HG03108 (cell line): ENCODE measurements at regions not wholly inside any gene's neighbourhood (a gene's known extent, or its start where the extent isn't known, plus 50 kb on each side); places are given as distances from the start of the nearest gene placed in this dataset.

Source experiments
- ATAC-seq: cut with Tn5 transposase; IDR thresholded peaks from one replicate; pipeline ENCODE4 v1.9.1; 2021; ENCODE audit warnings: moderate library complexity; ENCODE audit not compliant: unreplicated experiment

DNA sequence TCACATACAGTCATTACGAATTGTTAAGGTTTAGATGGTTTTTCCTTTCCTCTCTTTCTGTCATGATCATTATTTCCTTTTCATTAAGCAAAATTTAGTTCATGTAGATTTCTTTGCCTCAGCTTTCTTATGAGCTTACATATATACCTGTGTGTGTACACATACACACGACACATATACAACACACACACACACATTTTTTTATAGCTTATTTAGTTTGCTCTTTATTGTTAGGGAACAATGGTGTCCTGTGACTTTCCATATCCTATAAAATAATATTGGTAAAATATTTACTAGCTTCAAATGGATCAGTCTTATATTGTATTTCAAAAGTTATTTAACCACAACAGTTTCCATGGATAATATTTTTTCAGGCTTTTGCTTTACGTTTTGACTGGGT, 840.7 kb downstream of the PCDH18 start:
- ATAC-seq = no peak

DNA sequence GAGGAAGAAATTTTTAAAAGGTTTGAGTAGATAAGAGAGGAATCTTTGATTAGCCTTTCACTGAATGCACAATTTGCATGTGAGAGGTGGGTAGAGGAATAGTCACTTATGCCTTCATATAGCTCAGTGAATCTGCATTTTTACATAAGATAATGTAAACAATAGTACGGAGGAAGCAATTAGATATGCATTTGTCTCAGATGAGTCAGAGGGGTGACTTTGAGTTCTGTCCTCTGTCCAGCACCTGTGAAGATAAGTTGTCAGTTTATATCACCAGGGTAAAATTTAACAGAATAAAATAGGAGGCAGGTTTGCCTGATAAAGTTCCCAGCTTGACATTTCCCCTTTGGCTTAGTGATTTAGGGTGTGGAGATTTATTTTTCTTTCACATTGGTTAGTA, 841.9 kb downstream of the PCDH18 start:
- ATAC-seq = no peak

DNA sequence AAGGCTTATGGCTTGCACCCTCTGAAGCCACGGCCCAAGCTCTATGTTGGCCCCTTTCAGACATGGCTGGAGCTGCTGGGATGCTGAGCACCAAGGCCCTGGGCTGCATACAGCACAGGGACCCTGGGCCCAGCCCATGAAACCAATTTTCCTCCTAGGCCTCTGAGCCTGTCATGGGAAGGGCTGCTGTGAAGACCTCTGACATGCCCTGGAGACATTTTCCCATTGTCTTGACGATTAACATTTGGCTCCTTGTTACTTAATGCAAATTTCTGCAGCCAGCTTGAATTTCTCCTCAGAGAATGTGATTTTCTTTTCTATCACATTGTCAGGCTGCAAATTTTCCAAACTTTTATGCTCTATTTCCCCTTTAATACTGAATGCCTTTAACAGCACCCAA, 844.7 kb downstream of the PCDH18 start:
- no peak for ATAC-seq

DNA sequence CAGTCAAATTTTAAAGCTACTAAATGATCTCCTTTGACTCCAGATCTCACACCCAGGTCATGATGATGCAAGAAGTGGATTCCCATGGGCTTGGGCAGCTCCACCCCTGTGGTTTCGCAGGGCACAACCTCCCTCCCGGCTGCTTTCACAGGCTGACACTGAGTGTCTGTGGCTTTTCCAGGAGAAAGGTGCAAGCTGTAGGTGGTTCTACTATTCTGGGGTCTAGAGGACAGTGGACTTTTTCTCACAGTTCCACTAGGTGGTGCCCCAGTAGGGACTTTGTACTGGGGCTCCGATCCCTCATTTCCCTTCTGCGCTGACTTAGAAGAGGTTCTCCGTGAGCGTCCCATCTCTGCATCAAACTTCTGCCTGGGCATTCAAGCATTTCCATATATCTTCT, 845.2 kb downstream of the PCDH18 start:
- ATAC-seq = no peak

DNA sequence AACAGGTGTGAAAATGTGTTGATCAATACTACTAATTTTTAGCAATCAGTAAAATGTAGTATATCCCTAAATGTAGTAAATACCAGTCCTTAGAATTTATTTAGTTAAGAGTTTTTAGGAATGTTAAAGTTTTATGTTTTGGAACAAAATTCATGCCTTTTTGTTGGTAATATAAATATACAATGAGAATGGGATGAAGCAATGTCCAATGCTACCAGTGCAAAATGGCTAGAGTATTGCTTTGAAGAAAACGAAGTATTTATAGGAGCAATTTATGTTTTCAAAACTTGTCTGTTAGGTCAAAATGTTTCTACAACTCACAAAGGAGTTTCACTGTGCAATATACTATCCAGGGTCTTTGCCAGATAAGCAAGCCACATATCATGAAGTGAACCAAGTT, 851.5 kb downstream of the PCDH18 start:
- ATAC-seq = no peak

DNA sequence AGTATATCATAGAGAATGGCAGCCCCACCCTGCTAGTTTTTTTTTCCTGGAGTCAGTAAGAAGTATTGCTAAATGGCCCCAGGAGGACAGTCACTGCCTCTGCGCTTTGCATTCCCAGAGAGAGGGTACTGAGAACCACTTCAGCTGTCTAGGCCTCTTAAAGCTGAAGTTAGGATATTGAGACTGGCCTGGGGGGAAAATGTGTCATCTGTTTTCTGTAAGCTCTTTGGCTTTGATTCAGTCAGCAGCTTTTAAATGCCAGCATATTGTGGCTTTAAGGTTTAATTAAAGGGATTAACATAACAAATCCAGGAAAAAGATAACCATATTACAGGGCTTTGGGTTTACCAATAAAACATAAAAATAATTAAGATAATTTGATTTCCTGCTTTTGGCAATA, 852.0 kb downstream of the PCDH18 start:
- no peak for ATAC-seq

DNA sequence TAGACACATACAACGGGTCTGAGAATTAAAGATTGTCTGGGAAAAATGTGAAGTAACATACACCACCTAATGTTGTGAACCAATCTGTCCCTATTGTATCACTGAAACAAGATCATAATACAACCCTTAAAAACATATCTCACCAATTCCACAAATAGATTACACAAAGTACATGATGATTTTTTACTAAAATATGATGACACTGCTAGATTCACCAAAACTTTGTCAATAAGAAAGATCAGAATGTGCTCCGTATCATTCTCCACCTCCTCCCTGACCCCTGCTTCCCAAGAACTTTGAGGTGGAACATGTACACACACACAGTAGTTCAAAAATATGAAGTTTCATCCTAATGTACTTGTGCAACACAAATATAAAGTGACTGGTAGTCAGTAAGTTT, 862.0 kb downstream of the PCDH18 start:
- ATAC-seq = no peak

DNA sequence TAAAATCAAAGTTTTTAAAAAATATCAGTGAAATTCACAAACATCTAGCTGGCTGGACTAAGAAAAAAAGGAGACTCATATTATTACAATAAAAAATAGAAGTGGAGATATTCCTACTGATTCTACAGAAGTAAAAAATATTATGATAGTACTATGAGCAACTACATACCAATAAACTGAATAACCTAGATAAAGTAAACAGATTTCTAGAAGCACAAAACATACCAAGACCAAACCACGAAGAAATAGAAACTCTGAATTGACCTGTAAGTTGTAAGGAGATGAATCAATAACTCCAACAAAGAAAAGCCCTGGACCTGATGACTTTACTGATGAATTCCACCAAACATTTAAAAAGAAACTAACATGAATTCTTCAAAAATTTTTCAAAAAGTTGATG, 867.3 kb downstream of the PCDH18 start:
- no peak for ATAC-seq

DNA sequence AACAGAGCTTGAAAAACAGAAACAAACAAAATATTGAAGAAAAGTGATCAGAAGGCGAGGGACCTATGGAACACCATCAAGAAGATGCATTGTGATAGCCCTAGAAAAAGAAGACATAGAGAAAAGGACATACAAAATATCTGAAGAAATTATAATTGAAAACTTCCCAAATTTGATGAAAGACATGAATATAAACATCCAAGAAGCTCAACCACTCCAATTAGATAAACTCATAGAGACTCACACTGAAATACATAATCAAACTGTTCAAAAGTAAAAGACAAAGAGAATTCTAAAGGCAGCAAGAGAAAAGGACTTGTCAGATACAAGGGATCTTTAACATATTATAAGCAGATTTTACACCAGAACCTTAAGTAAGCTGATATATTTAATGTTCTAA, 869.8 kb downstream of the PCDH18 start:
- ATAC-seq = no peak

DNA sequence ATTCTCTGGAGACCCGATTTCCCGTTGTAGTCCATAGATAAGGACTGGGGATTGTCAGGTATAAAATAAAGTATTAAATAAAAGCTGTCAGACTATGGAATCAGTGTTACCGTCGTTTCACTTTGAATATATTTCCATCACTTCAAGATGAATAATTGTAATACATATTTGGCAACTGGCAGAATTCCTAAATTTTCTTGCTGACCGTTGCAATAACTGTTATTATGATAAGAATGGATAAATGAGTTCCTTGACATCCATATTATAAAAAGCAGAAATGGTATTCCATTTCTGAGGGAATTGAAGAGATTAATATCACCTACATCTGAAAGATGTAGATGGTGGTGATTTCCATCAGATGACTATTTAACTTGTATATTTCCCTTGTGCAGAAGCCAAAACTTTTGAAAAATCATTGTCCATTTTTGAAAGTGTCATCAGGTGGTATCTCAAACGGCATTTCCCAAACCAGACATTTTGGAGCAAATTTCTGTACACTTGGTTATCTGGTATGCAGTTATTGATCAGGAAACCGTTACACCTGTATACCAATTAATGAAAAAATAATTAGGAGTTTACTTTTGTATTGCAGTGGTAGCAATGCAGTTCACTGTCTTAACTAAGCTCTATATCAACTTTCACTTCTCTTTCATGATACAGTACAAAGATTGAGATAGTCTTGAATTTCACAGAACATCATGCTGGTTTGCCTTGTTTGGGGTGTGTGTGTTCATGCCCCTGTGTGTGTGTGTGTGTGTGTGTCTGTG, 878.5 kb downstream of the PCDH18 start:
- no peak for ATAC-seq

DNA sequence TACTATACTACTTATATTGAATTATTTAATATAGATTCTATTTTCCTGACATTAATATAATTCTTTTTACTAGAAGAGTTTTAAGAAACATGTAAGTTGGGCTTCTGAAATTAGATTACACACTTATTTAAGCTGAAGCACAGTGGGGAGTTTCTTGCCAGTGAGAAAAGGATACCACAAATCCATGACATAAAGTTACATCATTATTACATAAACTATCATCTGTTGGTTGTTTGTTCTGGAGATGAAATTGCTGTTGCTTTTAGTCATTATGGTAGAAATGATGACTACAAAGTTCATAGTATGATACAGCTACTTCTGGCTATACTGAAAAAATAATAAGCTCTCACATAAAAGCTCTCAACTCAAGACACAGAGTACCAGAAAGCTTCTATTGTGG, 880.4 kb downstream of the PCDH18 start:
- ATAC-seq = no peak

DNA sequence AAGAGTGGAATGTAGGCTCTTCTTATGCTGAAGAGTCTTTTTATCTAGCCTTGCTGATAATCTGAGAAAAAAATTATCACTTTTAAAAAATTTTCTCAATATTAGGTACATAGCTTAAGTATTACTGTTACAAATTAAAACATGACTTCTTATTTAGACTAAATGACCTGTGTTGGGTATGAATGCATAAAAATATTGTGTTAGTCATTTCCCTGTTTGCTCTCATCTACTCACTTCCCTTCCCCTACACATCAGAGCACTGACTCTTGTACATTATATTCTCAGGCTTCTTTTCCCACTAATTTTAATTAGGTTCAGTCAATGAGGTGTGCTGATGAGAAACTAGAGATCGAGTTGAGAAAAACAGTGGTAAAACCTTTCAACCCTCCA, 881.0 kb downstream of the PCDH18 start:
- ATAC-seq = no peak

DNA sequence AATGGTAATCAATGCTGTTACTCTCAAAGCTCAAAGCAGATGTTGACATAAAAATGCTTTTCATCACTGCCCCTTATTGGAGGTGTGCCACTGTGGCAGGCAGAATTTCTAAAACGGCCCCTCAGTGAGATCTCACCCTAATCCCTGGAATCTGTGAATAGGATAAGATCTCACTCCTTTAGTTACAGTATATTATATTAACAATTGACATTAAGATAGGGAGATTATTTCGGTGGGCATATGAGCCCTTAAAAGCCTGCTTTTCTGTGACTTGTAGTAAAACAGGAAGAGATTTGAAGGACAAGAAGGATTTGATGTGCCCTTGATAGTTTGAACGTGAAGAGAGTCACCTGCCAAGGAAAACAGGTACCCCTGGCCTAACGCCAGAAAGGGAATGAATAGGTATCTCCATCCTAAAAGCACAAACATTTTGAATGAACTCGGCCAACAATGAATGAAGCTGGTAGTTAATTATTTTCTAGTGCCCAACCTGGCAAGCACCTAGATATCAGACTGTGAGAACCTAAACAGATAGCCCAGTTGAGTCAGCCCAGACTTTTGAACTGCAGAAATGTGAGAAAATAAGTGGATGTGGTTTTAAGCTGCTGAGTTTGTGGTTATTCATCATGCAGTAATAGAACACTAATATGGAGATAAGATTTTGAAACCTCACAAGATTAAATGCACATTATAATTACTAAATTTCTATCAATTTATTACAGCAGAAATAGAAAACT, 881.6 kb downstream of the PCDH18 start:
- peak; percentile 53 for ATAC-seq

DNA sequence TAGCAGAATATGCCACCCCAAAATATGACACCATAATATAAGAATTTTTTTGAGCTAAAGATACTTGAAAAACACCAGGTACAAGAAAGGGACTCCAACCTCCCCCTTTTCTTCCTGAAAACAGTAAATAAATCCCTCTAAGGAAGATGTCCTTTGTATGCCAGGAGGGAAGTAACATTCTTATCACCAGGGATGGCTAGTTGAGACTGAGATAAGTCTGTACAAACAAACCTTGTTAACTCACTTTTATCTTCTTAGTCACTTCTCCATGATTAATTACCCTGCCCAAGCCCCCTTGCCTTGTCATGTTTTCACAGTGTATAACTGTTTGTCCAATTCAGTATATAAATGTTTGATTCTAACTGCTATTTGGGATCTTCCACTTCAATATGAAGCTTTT, 888.0 kb downstream of the PCDH18 start:
- ATAC-seq = no peak

DNA sequence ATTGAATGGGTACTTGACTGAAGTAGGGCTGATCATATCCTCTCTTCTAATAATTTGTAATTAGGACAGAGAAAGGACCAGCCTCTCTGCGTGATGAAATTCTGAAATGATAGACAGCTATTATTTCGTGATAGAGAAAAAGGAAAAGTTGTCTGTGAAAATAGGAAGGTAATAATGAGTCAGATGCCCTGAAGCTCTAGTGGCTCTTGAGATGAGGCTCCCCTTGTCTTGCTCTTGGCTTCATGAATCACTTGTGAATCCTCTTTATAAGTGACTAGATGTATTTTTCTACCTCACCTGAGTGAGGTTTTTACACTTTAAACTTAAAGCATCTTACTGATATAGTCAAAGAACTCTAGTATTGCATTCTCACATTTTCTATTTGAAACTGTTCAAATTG, 888.9 kb downstream of the PCDH18 start:
- no peak for ATAC-seq

DNA sequence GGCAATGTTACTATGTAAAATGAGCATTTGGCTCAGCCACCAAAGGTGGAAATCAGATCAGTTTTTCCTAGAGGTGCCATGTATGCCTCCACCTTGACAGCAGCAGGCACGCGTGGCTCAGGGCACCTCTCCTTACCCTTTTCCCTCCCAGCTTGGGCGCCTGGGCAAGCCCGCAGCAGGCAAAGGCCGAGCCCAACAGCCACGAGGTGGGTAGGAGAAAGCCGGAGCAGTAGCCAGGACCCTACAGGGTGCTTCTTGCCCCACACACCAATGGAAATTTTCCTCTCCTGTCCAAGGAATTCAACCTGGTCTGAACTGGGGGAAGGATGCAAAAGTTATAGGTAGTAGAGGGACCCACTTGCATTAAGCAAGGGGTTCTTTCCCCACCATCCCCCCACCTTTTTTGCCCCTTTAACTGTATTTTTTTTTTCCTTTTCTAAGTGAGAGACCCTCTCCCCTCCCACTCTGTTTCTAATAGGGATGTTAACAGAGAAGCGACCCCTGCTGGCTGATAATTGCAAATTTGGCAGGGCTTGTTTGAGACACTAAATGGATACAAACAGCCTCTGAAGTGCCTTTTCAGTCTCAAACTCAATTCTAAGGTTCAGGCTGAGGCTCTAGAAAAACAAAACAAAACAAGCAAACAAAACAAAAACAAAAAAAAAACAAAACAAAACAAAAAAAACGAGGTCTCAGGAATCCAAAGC, 895.1 kb downstream of the PCDH18 start:
- no peak for ATAC-seq

DNA sequence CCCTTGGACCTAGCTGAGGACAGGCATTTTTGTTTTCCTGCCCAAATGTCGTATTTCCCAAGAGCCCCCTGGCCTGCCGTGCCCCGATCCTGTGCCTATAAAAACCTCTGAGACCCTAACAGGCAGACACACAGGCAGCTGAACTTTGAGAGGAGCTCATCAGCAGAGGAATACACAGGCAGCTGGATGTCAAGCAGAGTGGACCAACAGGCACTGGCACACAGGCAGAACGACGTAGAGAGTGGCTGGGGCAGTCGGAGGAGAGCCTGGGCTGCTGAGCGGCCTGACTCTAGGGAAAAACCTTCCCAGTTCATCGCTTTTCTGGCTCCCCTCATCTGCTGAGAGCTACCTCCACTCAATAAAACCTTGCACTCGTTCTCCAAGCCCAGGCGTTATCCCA, 896.1 kb downstream of the PCDH18 start:
- ATAC-seq = no peak

DNA sequence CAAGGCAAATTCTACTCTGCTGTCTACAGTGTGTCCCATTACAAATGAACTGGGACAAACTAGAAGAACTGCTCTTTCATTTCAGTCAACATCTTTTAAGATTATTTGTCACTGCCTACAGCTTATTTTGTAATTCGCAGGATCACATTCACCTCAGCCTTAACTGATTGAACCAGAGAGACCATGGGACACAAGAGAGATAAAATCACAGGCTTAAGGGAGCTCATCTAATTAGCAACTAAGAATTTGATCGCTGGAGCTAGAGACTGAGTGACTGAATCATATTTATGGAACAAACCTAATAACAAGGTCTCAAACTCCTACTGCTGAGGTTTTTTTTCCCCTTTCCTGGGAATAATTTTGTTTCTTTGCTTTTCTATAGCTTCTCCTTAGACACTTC, 898.2 kb downstream of the PCDH18 start:
- no peak for ATAC-seq

DNA sequence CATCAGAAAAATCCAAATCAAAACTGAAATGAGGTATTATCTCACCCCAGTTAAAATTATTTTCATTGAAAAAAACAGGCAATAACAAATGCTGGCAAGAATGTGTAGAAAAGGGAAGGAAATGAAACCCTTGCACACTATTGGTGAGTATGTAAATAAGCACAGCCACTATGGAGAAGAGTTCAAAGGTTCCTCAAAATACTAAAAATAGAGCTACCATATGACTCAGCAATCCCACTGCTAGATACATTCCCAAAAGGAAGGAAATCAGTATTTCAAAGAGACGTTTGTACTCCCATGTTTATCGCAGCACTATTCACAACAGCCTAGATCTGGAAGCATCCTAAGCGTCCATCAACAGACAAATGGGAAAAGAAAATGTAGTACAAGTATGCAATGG, 932.4 kb downstream of the PCDH18 start:
- ATAC-seq = no peak

DNA sequence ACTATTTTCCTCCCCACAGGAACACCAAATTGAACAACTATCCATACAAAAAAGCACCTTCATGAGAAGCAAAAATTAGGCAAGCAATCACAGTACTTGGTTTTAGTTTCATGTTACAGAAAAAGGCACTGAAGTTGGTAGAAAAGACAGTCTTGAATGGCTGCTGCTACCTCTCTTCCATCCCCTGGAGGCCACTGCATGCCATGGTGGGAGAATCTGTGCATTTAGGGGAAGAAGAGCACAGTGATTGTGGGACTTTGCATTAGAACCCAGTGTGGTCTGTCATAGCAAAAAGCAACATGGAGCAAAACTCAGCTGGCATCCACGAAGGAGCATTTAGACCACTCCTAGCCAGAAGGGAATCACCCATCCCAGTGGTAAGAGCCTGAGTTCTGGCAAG, 941.9 kb downstream of the PCDH18 start:
- ATAC-seq = no peak

DNA sequence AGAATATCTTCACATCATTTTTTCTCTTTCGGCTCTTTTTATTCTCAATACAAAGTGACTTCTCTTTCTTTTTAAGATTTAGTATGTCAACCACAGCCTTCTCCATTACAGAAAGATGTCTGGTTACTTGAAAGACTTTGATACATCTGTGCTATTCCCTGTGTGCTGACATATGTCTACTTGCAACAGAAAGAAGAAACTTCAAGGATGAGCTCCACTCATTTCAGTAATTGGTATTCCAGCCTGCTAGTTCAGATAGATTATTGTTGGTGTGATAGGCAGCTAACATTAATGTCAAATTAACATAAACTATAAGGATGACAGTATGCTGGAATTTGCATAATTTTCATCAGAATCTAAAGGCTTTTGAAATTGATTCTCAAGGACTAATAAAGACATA, 948.7 kb downstream of the PCDH18 start:
- ATAC-seq = no peak

DNA sequence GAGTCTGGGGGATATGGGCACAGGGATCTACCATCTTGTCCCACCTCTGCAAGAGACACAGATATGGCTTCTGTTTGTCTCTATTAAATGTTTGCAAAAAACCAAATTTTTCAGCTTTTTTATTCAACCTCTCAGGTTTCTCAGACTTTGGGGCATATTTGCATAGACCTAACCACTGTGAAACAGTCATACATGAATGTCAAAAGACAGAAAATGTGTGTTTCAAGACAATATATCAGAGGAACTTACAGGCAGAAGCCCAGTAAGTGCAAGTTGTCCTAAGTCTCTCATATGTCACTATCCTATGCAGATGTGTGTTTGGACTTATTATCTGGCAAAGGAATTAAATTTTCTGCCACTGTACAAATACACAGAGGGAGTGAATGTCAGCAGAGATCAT, 951.2 kb downstream of the PCDH18 start:
- ATAC-seq = no peak
